HG03108 (cell line): ENCODE measurements at regions not wholly inside any gene's neighbourhood (a gene's known extent, or its start where the extent isn't known, plus 50 kb on each side); places are given as distances from the start of the nearest gene placed in this dataset.
"Not testable (repeated sequence)": the region's sequence is repeated elsewhere in the genome, so short reads cannot be mapped to it uniquely, and the experiment has no call there.

Source experiments
- ATAC-seq: cut with Tn5 transposase; IDR thresholded peaks from one replicate; pipeline ENCODE4 v1.9.1; 2021; ENCODE audit warnings: moderate library complexity; ENCODE audit not compliant: unreplicated experiment

GRCh38 chr10:29882766-29883165 lies 176.6 kb downstream of the JCAD start:
- ATAC-seq, result no peak

GRCh38 chr10:29881811-29882210 lies 177.6 kb downstream of the JCAD start:
- ATAC-seq, result no peak

DNA sequence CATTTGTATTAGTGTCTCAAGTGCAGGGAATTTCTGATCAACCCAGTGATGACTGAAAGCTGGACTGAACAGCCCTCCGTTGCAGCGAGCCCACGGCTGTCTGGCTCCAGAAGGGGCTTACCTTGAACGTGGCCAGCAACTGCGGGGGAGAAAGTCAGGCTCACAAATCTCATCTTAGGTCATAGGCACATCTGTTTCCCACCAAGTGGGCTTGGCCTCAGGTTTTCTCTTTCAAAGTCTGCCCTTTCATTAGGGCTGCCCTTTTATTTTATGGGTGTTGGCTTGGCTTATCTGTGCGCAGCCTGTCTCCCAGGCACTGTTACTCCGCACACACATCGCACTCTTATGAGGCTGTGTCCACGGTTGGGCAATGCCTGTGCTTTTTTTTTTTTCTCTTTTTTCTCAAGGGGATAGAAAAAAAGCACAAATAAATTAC lies 178.0 kb downstream of the JCAD start:
- no peak for ATAC-seq

- ATAC-seq, result no peak
These were observed 178.5 kb downstream of the JCAD start for GRCh38 chr10:29880856-29881255.

DNA sequence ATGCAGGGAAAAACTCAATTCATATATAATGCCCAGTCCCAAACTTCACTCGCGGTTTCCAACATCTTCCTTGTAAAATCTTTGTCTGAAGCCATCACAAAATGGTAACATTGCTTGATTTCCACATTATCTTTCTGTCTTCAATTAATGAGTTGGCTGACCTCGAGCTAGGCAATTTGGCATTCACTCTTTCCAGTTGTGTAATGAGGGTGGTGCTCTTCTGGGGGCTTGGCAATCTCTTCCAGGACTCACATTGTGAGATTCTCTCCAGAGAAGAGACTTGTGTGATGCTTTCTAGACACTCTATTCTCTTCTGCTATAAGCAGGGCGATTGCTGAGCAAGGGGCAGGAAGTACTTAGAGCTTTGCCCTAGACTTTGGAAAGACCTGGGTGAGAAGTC lies 179.5 kb downstream of the JCAD start:
- no peak for ATAC-seq

DNA sequence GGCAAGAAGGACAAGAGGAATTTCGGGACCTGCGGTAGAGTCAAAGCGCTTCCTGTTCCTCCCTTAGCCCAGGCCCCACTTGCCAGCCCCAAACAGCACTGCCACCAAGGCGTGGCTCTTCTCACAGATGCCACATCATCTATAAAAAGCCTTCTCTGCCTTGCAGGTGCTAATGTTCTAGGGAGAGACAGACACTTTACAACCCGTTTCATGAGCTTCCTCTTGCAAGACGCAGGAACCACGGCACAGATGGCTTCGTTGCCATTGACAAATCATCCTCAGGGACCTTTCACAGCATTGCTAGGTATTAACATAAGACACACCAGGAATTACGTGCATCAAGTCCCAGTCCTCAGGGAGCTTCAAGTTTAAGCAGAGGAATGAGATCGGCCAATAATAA lies 180.9 kb downstream of the JCAD start:
- no peak for ATAC-seq

DNA sequence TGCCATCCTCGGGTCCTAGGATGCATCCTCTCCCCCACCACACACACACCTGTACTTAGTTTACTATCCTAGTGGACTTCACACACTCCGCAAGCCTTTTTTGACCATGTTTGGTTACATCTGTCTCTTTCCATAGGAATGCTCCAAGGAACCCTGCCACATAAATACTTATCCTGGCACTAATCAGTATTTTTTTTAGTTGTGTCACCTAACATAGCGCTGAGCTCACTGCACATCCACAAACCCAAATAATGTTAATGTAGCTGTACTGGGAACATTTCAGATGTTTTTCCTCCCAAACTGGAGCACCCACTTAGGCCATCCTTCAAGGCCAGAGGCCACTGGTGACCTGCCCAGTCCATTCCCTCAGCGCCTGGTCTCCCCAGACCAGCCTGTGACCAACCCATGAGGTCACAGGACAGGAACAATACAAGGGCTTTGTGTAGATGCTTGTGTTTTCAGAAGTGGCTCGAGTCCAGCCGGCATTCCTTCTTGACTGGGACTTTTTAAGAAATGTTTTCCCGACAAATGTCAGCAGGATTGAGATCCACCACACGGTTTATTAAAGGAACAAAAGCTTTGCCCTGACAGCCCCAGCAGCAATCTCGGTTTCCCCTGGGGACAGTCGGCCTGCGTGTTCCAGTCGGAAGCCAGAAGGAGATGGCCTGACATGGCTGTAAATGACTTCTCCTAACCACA lies 181.4 kb downstream of the JCAD start:
- no peak for ATAC-seq

GRCh38 chr10:29876008-29876555 lies 183.3 kb downstream of the JCAD start:
- no peak for ATAC-seq

GRCh38 chr10:29874606-29875269 lies 184.6 kb downstream of the JCAD start:
- no peak for ATAC-seq

DNA sequence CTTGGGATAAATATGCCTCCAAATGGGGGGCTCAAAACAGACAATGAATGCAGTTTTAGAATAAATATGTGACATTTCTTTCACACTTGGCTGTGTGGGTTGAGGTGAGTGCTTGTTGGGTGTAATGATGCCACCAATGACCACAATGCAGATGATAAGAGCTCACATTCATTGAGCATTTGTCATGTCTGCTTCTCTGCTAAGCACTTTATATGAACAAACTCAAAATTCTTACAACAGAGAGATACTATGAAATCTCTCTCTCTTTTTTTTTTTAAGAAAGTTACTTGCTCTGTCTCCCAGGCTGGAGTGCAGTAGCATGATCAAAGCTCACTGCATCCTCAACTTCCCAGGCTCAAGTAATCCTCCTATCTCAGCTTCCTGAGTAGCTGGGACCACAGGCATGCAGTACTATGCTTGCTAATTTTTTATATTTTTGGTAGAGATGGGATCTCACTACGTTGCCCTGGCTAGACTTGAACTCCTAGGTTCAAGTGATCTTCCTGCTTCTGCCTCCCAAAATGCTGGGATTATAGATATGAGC lies 185.4 kb downstream of the JCAD start:
- ATAC-seq, result no peak

GRCh38 chr10:29870522-29871044 lies 188.8 kb downstream of the JCAD start:
- no peak for ATAC-seq

GRCh38 chr10:29869593-29869992 lies 189.8 kb downstream of the JCAD start:
- ATAC-seq, result no peak

- no peak for ATAC-seq
These were observed 193.0 kb downstream of the JCAD start for GRCh38 chr10:29866356-29866755.

- ATAC-seq, result no peak
These were observed 193.6 kb downstream of the JCAD start for GRCh38 chr10:29865700-29866355.

DNA sequence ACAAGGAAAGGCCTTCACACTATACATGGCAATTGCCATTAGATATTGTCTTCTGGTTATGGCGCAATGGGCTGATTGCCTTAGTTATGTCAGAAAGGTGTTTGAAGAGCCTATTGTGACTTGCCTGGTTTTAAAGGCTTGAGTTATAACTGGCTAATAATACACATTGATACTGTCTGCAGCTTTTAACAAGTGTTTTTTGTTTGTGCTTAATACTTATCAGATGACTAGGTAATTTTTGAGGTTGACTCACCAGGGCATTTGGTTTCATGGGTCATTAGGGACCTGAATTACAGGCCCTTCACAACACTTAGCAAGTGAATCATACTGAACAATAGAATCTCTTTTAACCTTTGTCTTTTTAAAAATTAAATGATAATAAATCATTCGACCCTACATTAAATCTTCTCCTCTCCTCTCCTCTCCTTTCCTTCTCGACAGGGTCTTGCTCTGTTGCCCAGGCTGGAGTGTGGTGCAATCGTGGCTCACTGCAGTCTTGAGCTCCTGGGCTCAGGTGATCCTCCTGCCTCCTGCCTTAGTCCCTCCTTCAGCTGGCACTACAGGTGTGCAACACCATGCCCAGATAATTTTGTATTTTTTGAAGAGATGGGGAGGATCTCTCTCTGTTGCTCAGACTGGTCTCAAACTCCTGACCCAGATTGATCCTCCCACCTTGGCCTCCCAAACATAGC lies 196.3 kb downstream of the JCAD start:
- ATAC-seq, result no peak

GRCh38 chr10:29861811-29862505 lies 197.4 kb downstream of the JCAD start:
- ATAC-seq, result no peak

DNA sequence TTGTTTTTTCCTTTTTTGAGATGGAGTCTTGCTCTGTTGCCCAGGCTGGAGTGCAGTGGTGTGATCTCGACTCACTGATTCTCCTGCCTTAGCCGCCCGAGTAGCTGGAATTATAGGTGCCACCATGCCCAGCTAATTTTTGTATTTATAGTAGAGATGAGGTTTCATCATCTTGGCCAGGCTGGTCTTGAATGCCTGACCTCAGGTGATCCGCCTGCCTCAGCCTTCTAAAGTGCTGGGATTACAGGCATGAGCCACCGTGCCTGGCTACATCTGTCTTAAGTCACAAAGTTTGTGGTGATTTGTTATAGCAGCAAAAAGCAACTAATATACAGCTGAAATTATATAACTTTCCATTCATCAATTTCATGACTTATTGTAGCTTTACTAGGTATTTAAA lies 198.2 kb downstream of the JCAD start:
- not testable (repeated sequence) for ATAC-seq

DNA sequence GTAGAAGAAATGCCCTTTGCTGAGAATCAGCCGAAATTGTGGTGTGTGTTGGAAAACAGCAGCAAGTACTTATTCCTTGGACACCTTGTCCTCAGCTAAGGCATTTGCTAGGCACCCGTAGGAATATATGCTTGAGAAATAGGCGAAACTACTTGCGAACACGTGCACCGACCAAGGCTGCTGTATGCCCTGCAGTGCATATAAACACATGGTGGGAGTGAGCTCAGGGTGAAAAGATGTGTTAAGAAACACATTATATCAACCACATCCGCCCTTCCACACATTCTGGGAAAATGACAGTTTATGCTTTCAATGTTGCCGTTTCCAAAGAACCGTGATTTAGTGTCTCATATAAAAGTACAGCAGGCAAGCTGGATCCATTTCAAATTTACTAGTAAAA lies 199.2 kb downstream of the JCAD start:
- no peak for ATAC-seq

DNA sequence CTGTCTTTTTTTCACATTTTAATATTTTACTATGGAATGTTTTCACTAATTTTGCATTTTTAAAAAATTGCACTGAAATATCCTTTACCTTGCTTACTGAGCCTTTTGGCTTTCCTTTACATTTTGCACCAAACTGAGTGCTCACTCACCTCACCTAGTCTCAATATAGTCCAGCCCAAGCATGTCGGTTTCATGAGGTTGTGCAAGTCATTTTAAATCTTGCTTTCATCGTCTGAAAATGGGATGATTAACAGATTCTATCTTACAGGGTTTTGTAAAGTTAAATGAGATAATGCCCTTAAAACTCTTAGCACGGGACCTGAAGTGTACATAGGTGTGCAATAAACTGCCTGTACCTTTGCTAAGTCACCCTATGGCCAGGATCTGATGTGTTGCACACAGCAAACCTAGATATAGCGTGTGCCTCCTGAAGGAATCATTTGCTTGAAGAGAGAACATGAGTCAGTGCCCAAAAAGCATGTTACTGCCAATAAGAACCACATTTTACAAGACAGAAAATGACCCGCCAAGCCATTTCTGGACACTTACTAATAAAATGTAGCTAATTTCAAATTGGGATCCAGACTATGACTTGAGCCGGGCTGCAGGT lies 199.8 kb downstream of the JCAD start:
- ATAC-seq, result no peak
